PC-9 (cell line): ENCODE measurements at regions not wholly inside any gene's neighbourhood (a gene's known extent, or its start where the extent isn't known, plus 50 kb on each side); places are given as distances from the start of the nearest gene placed in this dataset.
A peak's percentile ranks its signal among the peaks of the same experiment; 100 is the strongest.

Experiments used
- BruUV-seq: library from RNA; stranded (reverse); fragments of 400-500 nt; replicated peaks from 2 replicates; lab custom pipeline; 2021; lab: Mats Ljungman, UMichigan
- CTCF ChIA-PET: fragments of 300-600 bp; sonication (Branson Sonifier 250); formaldehyde crosslinking; loops from one replicate; lab custom pipeline; 2022; ENCODE audit warnings: antibody characterized with exemption; lab: Charles Lee
- POLR2A ChIA-PET: fragments of 300-600 bp; sonication (Branson Sonifier 250); formaldehyde crosslinking; loops from one replicate; lab custom pipeline; 2022; ENCODE audit warnings: antibody characterized with exemption; ENCODE audit not compliant: unreplicated experiment; lab: Charles Lee
- DNase-seq, 2 experiments: peaks; one replicate each; pipeline versions ENCODE4 v3.0.0 to v3.0.0-alpha.2; 2015 to 2022; ENCODE audit warnings: mixed read lengths in 1 of 2
- H2AFZ ChIP-seq: fragments of 200-600 bp; sonication (generic); 2 replicates; pipeline ENCODE4 v1.8.1; 2017; ENCODE audit warnings: antibody characterized with exemption
- H3F3A ChIP-seq: fragments of 200-600 bp; sonication (generic); 2 replicates; pipeline ENCODE4 v1.8.1; 2017; ENCODE audit warnings: antibody characterized with exemption, mild to moderate bottlenecking, low read depth; ENCODE audit not compliant: insufficient read depth
- H3K27ac ChIP-seq: fragments of 200-600 bp; sonication (generic); 2 replicates; pipeline ENCODE4 v1.6.1; 2016; ENCODE audit warnings: mixed run types
- H3K27me3 ChIP-seq: fragments of 200-600 bp; sonication (generic); 2 replicates; pipeline ENCODE4 v1.6.1; 2016; ENCODE audit warnings: low read depth, mixed run types; ENCODE audit not compliant: insufficient read depth
- H3K36me3 ChIP-seq: fragments of 200-600 bp; sonication (generic); 2 replicates; pipeline ENCODE4 v1.6.1; 2016; ENCODE audit warnings: low read depth, mixed run types
- H3K4me1 ChIP-seq: fragments of 200-600 bp; sonication (generic); replicated peaks from 2 replicates; pipeline ENCODE4 v1.6.1; 2016; ENCODE audit warnings: mixed run types; ENCODE audit not compliant: insufficient read depth
- H3K4me2 ChIP-seq: fragments of 200-600 bp; sonication (generic); 2 replicates; pipeline ENCODE4 v1.6.1; 2017; ENCODE audit warnings: mixed run types
- H3K4me3 ChIP-seq: fragments of 200-600 bp; sonication (generic); 2 replicates; pipeline ENCODE4 v1.6.1; 2016; ENCODE audit warnings: mixed run types
- H3K79me2 ChIP-seq: fragments of 200-600 bp; sonication (generic); 2 replicates; pipeline ENCODE4 v1.6.1; 2017; ENCODE audit warnings: low read depth, mixed run types
- H3K9me2 ChIP-seq: fragments of 200-600 bp; sonication (generic); 2 replicates; pipeline ENCODE4 v1.8.1; 2017; ENCODE audit warnings: mild to moderate bottlenecking; ENCODE audit not compliant: insufficient read depth
- H3K9me3 ChIP-seq: fragments of 200-600 bp; sonication (generic); 2 replicates; pipeline ENCODE4 v1.8.1; 2016; ENCODE audit warnings: low read depth; ENCODE audit not compliant: insufficient read depth
- H4K20me1 ChIP-seq: fragments of 200-600 bp; sonication (generic); 2 replicates; pipeline ENCODE4 v1.8.1; 2017; ENCODE audit not compliant: insufficient read depth
- CTCF ChIP-seq: fragments of 200-600 bp; sonication (generic); conservative IDR thresholded peaks from 2 replicates; pipeline ENCODE4 v1.6.1; 2017; ENCODE audit warnings: mixed run types, antibody characterized with exemption, mild to moderate bottlenecking, moderate library complexity
- EZH2 ChIP-seq: fragments of 200-600 bp; sonication (generic); IDR thresholded peaks from 2 replicates; pipeline ENCODE4 v1.8.0; 2017; ENCODE audit warnings: antibody characterized with exemption, low read depth
- intact Hi-C: fragments of 100-400 bp; cut with micrococcal nuclease; formaldehyde crosslinking; loops from one replicate; pipeline ENCODE4 v1.10.0; 2022; ENCODE audit not compliant: unreplicated experiment

GRCh38 chr13:65830411-65831205 is 1399.5 kb downstream of the PCDH9 start:
- no TSS peak for BruUV-seq

DNA sequence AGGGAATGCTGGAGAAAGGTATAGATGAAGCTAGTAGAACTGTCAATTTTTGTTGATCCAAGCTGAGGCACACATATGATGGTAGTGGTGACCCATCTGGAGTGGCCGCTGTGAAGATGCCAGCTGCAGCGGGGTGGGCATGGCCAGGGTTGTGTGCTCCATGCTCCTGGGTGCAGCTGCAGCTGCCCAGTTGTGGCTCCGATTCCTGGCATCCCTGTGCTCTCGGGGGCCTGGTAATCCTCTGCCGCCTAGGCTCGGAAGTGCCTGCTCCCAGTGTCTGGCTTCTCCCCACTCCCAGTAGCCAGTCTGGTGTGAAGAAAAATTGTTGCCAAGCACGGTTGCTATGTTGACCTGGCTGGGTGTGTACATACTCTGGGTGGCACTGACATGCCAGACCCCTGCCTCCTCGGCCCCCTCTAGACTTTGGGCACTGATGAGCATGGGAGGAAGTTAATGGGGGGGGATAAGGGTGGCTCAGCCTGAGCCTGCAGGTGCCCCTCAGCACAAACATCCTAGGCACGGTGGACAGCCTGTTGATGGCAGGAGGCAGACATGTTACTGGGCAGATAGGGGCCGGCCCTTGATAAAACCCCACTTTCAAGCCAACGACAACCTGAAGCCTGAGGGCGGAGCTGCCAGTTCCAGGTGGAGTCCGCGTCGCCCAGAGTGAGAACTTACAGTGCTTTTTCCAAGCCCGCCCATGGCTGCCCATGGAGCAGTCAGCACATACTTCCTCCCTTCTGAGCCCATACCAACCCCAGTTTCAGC is 1400.7 kb downstream of the PCDH9 start:
- Histone ChIP-seq H3K9me3 (no peaks in the 10 kb centered on the region), H3K4me2 (0 out of 2 replicates have a peak overlapping the region, but pooled peaks have one; percentile 10), H3K79me2 (no peaks in the 10 kb centered on the region), H2AFZ (no peak overlapping the region), H3K4me3 (no peak overlapping the region), H3K4me1 (no peaks in the 10 kb centered on the region), H4K20me1 (no peaks in the 10 kb centered on the region), H3F3A (no peaks in the 10 kb centered on the region), H3K27ac (no peak overlapping the region), H3K27me3 (no peaks in the 10 kb centered on the region), H3K9me2 (no peaks in the 10 kb centered on the region), H3K36me3 (no peaks in the 10 kb centered on the region)
- CTCF ChIA-PET = no interaction called here
- TF ChIP-seq CTCF = no peak
- no peak for TF ChIP-seq EZH2
- DNase-seq = no peak
- intact Hi-C loops = no loop called here
- POLR2A ChIA-PET = no interaction called here
- no TSS peak for BruUV-seq

More at GRCh38 chr13:65830411-65831205, 1399.5 kb downstream of the PCDH9 start:
- no peak for TF ChIP-seq EZH2
- no peak for TF ChIP-seq CTCF
- H3K36me3 ChIP-seq = no peaks in the 10 kb centered on the region
- H3K9me2 ChIP-seq = no peaks in the 10 kb centered on the region
- intact Hi-C loops = no loop called here
- H3K4me2 ChIP-seq = no peak overlapping the region
- H3F3A ChIP-seq = no peaks in the 10 kb centered on the region
- H3K4me3 ChIP-seq = no peak overlapping the region
- H3K9me3 ChIP-seq = no peaks in the 10 kb centered on the region
- no peaks in the 10 kb centered on the region for H3K27me3 ChIP-seq
- H4K20me1 ChIP-seq = no peaks in the 10 kb centered on the region
- POLR2A ChIA-PET = no interaction called here
- no peak for DNase-seq
- no peak overlapping the region; the same call in 1 of the 2 replicates for H2AFZ ChIP-seq
- no peaks in the 10 kb centered on the region for H3K79me2 ChIP-seq
- CTCF ChIA-PET = no interaction called here
- no peaks in the 10 kb centered on the region for H3K4me1 ChIP-seq
- H3K27ac ChIP-seq = no peak overlapping the region

GRCh38 chr13:65826657-65827056 is 1403.5 kb downstream of the PCDH9 start:
- H3K9me2 ChIP-seq = no peaks in the 10 kb centered on the region
- no peak overlapping the region for H2AFZ ChIP-seq
- no peaks in the 10 kb centered on the region for H3F3A ChIP-seq
- no peak overlapping the region for H3K4me2 ChIP-seq
- H4K20me1 ChIP-seq = no peaks in the 10 kb centered on the region
- H3K36me3 ChIP-seq = no peaks in the 10 kb centered on the region
- H3K4me3 ChIP-seq = no peak overlapping the region
- TF ChIP-seq EZH2 = no peak
- TF ChIP-seq CTCF = no peak
- H3K79me2 ChIP-seq = no peaks in the 10 kb centered on the region
- no peak for DNase-seq
- H3K4me1 ChIP-seq = no peaks in the 10 kb centered on the region
- ChIA-PET POLR2A (no interaction called here), CTCF (no interaction called here)
- H3K27ac ChIP-seq = no peak overlapping the region
- H3K27me3 ChIP-seq = no peaks in the 10 kb centered on the region
- no TSS peak for BruUV-seq
- H3K9me3 ChIP-seq = no peaks in the 10 kb centered on the region
- intact Hi-C loops = no loop called here
